T-cell (primary cell): ENCODE measurements at regions not wholly inside any gene's neighbourhood (a gene's known extent, or its start where the extent isn't known, plus 50 kb on each side); places are given as distances from the start of the nearest gene placed in this dataset.

Experiments
- ATAC-seq, 4 experiments: fragments of 200-7000 bp in 3 of 4; fragments of 150-1000 bp in 1 of 4; cut with Tn5 transposase; replicated peaks in 1 of 4; 1 replicate in 3 of 4; 2 replicates in 1 of 4; pipeline ENCODE4 v1.10.0; 2021; ENCODE audit warnings: moderate library complexity in 3 of 4, mild to moderate bottlenecking in 2 of 4, moderate number of reproducible peaks in 1 of 4
- CTCF ChIA-PET, 2 donors: fragments of 300-600 bp; sonication (Branson Sonifier 250); formaldehyde crosslinking; loops; one replicate each; lab custom pipeline; 2022; ENCODE audit warnings: antibody characterized with exemption in 2 of 2; lab: Charles Lee
- POLR2A ChIA-PET, 2 donors: fragments of 300-600 bp; sonication (Branson Sonifier 250); formaldehyde crosslinking; loops; one replicate each; lab custom pipeline; 2022; ENCODE audit warnings: antibody characterized with exemption in 2 of 2; lab: Charles Lee
- DNase-seq, 35 experiments: peaks; one replicate each; pipeline versions ENCODE4 v3.0.0 to v3.0.0-alpha.2; 2013 to 2023
- H3K27ac ChIP-seq: one replicate; pipeline ENCODE4 v1.5.1; 2013; ENCODE audit warnings: low read length
- H3K27me3 ChIP-seq, 2 experiments: replicated peaks in 1 of 2; 1 replicate in 1 of 2; 2 replicates in 1 of 2; pipeline versions ENCODE4 v1.6.1 to v1.7.0; 2013; ENCODE audit warnings: low read length in 1 of 2, mixed read lengths in 1 of 2; ENCODE audit not compliant: control insufficient read depth in 2 of 2, insufficient read depth in 2 of 2; ENCODE audit errors: extremely low read depth in 1 of 2
- H3K36me3 ChIP-seq, 2 donors: 1 replicate in 1 of 2; 2 replicates in 1 of 2; pipeline versions ENCODE4 v1.6.1 to v1.7.0; 2013; ENCODE audit warnings: low read length in 1 of 2; ENCODE audit not compliant: control insufficient read depth in 2 of 2, insufficient read depth in 1 of 2; ENCODE audit errors: extremely low read depth in 1 of 2
- H3K4me1 ChIP-seq, 2 experiments: 1 replicate in 1 of 2; 2 replicates in 1 of 2; pipeline versions ENCODE4 v1.6.1 to v1.7.0; 2013; ENCODE audit warnings: low read length in 2 of 2, mixed read lengths in 1 of 2; ENCODE audit not compliant: insufficient read depth in 2 of 2, control insufficient read depth in 1 of 2; ENCODE audit errors: extremely low read depth in 1 of 2
- H3K4me3 ChIP-seq, 2 donors: 1 replicate in 1 of 2; 2 replicates in 1 of 2; pipeline versions ENCODE4 v1.5.1 to v1.7.0; 2013; ENCODE audit warnings: mild to moderate bottlenecking in 2 of 2, low read length in 1 of 2, moderate library complexity in 1 of 2; ENCODE audit not compliant: control insufficient read depth in 1 of 2; ENCODE audit errors: extremely low read depth in 1 of 2
- H3K9me3 ChIP-seq: 2 replicates; pipeline ENCODE4 v1.7.0; 2013
- H3K27ac Mint-ChIP-seq, 2 donors: one replicate each; pipeline ENCODE4 v1.8.0; 2020 to 2021; ENCODE audit warnings: mild to moderate bottlenecking in 2 of 2, mixed read lengths in 2 of 2
- H3K27me3 Mint-ChIP-seq, 2 donors: one replicate each; pipeline ENCODE4 v1.8.0; 2021 to 2022; ENCODE audit warnings: mixed read lengths in 2 of 2
- H3K36me3 Mint-ChIP-seq: one replicate; pipeline ENCODE4 v1.8.0; 2021; ENCODE audit warnings: mixed read lengths
- H3K4me1 Mint-ChIP-seq, 3 donors: one replicate each; pipeline ENCODE4 v1.8.0; 2020 to 2022; ENCODE audit warnings: mixed read lengths in 3 of 3, mild to moderate bottlenecking in 1 of 3
- H3K4me3 Mint-ChIP-seq, 3 donors: one replicate each; pipeline ENCODE4 v1.8.0; 2020 to 2022; ENCODE audit warnings: mild to moderate bottlenecking in 3 of 3, mixed read lengths in 3 of 3, moderate library complexity in 3 of 3
- H3K9me3 Mint-ChIP-seq, 3 donors: one replicate each; pipeline ENCODE4 v1.8.0; 2020 to 2022; ENCODE audit warnings: mixed read lengths in 3 of 3
- whole genome bisulfite sequencing: methylation state at CpG from one replicate; pipeline ENCODE4 v1.1.5; 2013; ENCODE audit warnings: missing lambda C conversion rate; ENCODE audit not compliant: insufficient coverage; 5-methylcytosine and 5-hydroxymethylcytosine counted together

DNA sequence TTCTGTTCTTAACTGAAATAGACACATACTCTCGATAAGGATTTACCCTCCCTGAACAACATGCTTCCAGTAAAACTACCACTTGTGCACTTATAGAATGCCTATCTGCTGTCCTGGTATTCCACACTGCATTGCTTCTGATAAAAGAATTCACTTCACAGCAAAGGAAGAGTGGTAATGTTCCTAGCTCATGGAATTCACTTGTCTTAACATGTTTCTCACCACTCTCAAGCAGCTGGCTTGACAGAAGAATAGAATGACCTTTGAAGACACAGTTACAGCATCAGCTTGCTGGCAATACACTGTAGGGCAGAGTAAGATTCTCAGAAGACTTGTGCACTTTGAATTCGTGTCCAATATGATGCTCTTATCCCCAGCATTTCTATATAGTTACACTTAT is 524.1 kb upstream of the CNTNAP5 start:
- H3K4me1 Mint-ChIP-seq = no peaks in the 10 kb centered on the region
- Histone ChIP-seq H3K9me3 (no peaks in the 10 kb centered on the region), H3K27ac (no peak overlapping the region), H3K27me3 (no peaks in the 10 kb centered on the region), H3K4me3 (no peak overlapping the region), H3K36me3 (no peaks in the 10 kb centered on the region), H3K4me1 (no peaks in the 10 kb centered on the region)
- no peaks in the 10 kb centered on the region for H3K36me3 Mint-ChIP-seq
- no peak for ATAC-seq
- ChIA-PET CTCF (no interaction called here), POLR2A (no interaction called here)
- H3K4me3 Mint-ChIP-seq = no peak overlapping the region
- peaks cover 0 to 16% (median 13%) of the 10 kb centered on the region in 3 donors for H3K9me3 Mint-ChIP-seq
- DNase-seq = no peak
- H3K27ac Mint-ChIP-seq = no peak overlapping the region
- no peaks in the 10 kb centered on the region for H3K27me3 Mint-ChIP-seq
- WGBS = 100% methylated on average over 1 of the region's 2 CpGs

DNA sequence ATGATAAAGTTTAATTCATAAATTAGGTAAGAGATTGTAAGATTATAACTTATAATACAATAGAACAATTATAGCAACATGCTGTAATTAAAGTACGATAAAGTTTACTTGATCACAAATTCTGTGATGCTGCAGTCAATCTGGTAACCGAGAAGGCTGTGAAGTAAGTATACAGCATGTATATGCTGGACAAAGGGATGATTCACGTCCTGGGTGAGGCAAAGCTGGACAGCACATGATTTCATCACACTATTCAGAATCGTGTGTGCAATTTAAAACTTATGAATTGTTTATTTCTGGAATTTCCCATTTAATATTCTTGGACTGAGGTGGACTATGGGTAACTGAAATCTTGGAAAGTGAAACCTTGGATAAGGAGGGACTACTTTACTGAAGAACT is 522.2 kb upstream of the CNTNAP5 start:
- Mint-ChIP-seq H3K36me3 (no peaks in the 10 kb centered on the region), H3K4me3 (no peak overlapping the region), H3K9me3 (peaks cover 5 to 9% (median 9%) of the 10 kb centered on the region in 3 donors), H3K27ac (no peak overlapping the region), H3K27me3 (no peaks in the 10 kb centered on the region), H3K4me1 (no peaks in the 10 kb centered on the region)
- ChIA-PET POLR2A (no interaction called here), CTCF (no interaction called here)
- ATAC-seq (no peak), DNase-seq (no peak)
- H3K27ac ChIP-seq = no peak overlapping the region
- WGBS = no CpG with 5 or more reads among the region's 4 CpGs
- H3K4me1 ChIP-seq = no peaks in the 10 kb centered on the region
- no peaks in the 10 kb centered on the region for H3K27me3 ChIP-seq
- H3K9me3 ChIP-seq = no peaks in the 10 kb centered on the region
- H3K36me3 ChIP-seq = no peaks in the 10 kb centered on the region
- H3K4me3 ChIP-seq = no peak overlapping the region

DNA sequence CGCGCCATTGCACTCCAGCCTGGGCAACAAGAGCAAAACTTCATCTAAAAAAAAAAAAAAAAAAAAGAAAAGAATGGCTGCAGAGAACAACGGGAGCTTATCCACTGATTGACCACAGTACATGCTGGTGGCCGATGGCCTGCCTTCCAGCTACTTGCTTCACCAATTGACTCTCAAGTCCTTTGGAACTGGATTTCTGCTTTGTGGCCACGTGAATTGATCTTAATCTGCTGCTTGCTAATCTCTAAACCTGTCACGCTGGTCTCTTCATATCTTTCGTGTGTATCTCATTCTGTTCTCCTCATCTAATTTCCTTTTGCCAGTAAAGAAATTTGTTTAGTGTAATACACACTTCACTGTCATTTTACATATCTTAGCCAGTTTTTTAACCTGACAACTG is 512.5 kb upstream of the CNTNAP5 start:
- DNase-seq = no peak

DNA sequence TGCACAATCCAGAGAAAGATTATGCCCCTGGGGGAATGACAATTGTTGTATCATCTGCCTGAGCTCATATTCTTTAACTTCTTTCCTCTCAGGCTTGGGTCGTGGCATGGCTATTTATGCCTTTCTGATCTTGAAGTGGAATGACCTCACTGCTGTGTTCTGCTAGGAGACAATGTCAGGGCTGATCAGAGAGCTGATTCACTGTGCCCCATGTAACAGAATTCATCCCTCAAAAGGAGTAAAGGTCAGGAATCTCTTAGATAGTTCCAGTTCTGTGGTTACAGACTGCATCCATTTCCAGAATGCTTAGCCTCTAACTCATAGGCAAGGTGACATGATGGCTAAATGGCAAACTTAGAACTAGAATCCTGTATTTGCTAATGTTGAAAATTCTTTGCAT is 511.7 kb upstream of the CNTNAP5 start:
- CTCF ChIA-PET = no interaction called here
- DNase-seq (no peak), ATAC-seq (no peak)
- Mint-ChIP-seq H3K4me1 (no peaks in the 10 kb centered on the region), H3K4me3 (no peak overlapping the region), H3K9me3 (peaks cover 3 to 11% (median 7%) of the 10 kb centered on the region in 3 donors), H3K27ac (no peak overlapping the region), H3K27me3 (no peaks in the 10 kb centered on the region), H3K36me3 (no peaks in the 10 kb centered on the region)
- Histone ChIP-seq H3K9me3 (no peaks in the 10 kb centered on the region), H3K27ac (no peak overlapping the region), H3K4me1 (no peaks in the 10 kb centered on the region), H3K27me3 (no peaks in the 10 kb centered on the region), H3K36me3 (no peaks in the 10 kb centered on the region), H3K4me3 (no peak overlapping the region)
- no CpG with 5 or more reads among the region's 1 CpG for WGBS
- POLR2A ChIA-PET = no interaction called here

More for the DNA sequence above, 512.5 kb upstream of the CNTNAP5 start:
- H3K9me3 ChIP-seq = no peaks in the 10 kb centered on the region
- no peak for ATAC-seq
- H3K4me3 ChIP-seq = no peak overlapping the region
- H3K4me3 Mint-ChIP-seq = no peak overlapping the region
- H3K36me3 Mint-ChIP-seq = no peaks in the 10 kb centered on the region
- H3K4me1 ChIP-seq = no peaks in the 10 kb centered on the region
- no peak overlapping the region for H3K27ac Mint-ChIP-seq
- no peaks in the 10 kb centered on the region for H3K36me3 ChIP-seq
- no peaks in the 10 kb centered on the region for H3K27me3 ChIP-seq
- no peak overlapping the region for H3K27ac ChIP-seq
- WGBS = 79% methylated on average over 5 of the region's 7 CpGs
- no peaks in the 10 kb centered on the region for H3K27me3 Mint-ChIP-seq
- H3K4me1 Mint-ChIP-seq = no peaks in the 10 kb centered on the region
- H3K9me3 Mint-ChIP-seq = peaks cover 5 to 9% (median 5%) of the 10 kb centered on the region in 3 donors
- CTCF ChIA-PET = no interaction called here
- POLR2A ChIA-PET = no interaction called here

- Mint-ChIP-seq H3K27me3 (no peaks in the 10 kb centered on the region), H3K9me3 (peaks cover 3 to 12% (median 3%) of the 10 kb centered on the region in 3 donors)
- no peak overlapping the region for H3K4me3 ChIP-seq
These were observed 510.4 kb upstream of the CNTNAP5 start for GRCh38 chr2:123514613-123515207.

GRCh38 chr2:123518367-123518766 is 506.7 kb upstream of the CNTNAP5 start:
- H3K9me3 ChIP-seq = no peaks in the 10 kb centered on the region
- no peak overlapping the region for H3K4me3 Mint-ChIP-seq
- no peaks in the 10 kb centered on the region for H3K36me3 Mint-ChIP-seq
- H3K4me3 ChIP-seq = no peak overlapping the region
- POLR2A ChIA-PET = no interaction called here
- no peaks in the 10 kb centered on the region for H3K27me3 ChIP-seq
- CTCF ChIA-PET = no interaction called here
- 50% methylated on average over 1 of the region's 3 CpGs for WGBS
- ATAC-seq (no peak), DNase-seq (no peak)
- H3K27me3 Mint-ChIP-seq = no peaks in the 10 kb centered on the region
- H3K4me1 ChIP-seq = no peaks in the 10 kb centered on the region
- H3K27ac ChIP-seq = no peak overlapping the region
- H3K9me3 Mint-ChIP-seq = peaks cover 3 to 11% (median 7%) of the 10 kb centered on the region in 3 donors
- no peak overlapping the region for H3K27ac Mint-ChIP-seq
- H3K4me1 Mint-ChIP-seq = no peaks in the 10 kb centered on the region
- H3K36me3 ChIP-seq = no peaks in the 10 kb centered on the region

More at GRCh38 chr2:123514613-123515207, 510.4 kb upstream of the CNTNAP5 start:
- H3K27ac Mint-ChIP-seq = no peak overlapping the region
- ChIA-PET POLR2A (no interaction called here), CTCF (no interaction called here)
- Histone ChIP-seq H3K27me3 (no peaks in the 10 kb centered on the region), H3K27ac (no peak overlapping the region), H3K9me3 (no peaks in the 10 kb centered on the region), H3K36me3 (no peaks in the 10 kb centered on the region), H3K4me1 (no peaks in the 10 kb centered on the region)
- H3K4me3 Mint-ChIP-seq = no peak overlapping the region
- no peaks in the 10 kb centered on the region for H3K36me3 Mint-ChIP-seq
- no peaks in the 10 kb centered on the region for H3K4me1 Mint-ChIP-seq
- no peak for DNase-seq
- 75% methylated on average over 5 of the region's 9 CpGs for WGBS
- no peak for ATAC-seq

- H3K4me3 ChIP-seq = no peak overlapping the region
- no peaks in the 10 kb centered on the region for H3K4me1 ChIP-seq
- no peaks in the 10 kb centered on the region for H3K36me3 Mint-ChIP-seq
- no peak overlapping the region for H3K27ac ChIP-seq
- DNase-seq (no peak), ATAC-seq (no peak)
- H3K27me3 Mint-ChIP-seq = no peaks in the 10 kb centered on the region
- no peak overlapping the region for H3K4me3 Mint-ChIP-seq
- no peak overlapping the region for H3K27ac Mint-ChIP-seq
- ChIA-PET POLR2A (no interaction called here), CTCF (no interaction called here)
- H3K36me3 ChIP-seq = no peaks in the 10 kb centered on the region
- no CpG with 5 or more reads among the region's 1 CpG for WGBS
- no peaks in the 10 kb centered on the region for H3K9me3 ChIP-seq
- H3K27me3 ChIP-seq = no peaks in the 10 kb centered on the region
- peaks cover 7 to 14% (median 14%) of the 10 kb centered on the region in 3 donors for H3K9me3 Mint-ChIP-seq
- H3K4me1 Mint-ChIP-seq = no peaks in the 10 kb centered on the region
These were observed 503.2 kb upstream of the CNTNAP5 start for GRCh38 chr2:123521854-123522253.
